ENCODE measurements at regions not wholly inside any gene's neighbourhood (a gene's known extent, or its start where the extent isn't known, plus 50 kb on each side); places are given as distances from the start of the nearest gene placed in this dataset.

DNA sequence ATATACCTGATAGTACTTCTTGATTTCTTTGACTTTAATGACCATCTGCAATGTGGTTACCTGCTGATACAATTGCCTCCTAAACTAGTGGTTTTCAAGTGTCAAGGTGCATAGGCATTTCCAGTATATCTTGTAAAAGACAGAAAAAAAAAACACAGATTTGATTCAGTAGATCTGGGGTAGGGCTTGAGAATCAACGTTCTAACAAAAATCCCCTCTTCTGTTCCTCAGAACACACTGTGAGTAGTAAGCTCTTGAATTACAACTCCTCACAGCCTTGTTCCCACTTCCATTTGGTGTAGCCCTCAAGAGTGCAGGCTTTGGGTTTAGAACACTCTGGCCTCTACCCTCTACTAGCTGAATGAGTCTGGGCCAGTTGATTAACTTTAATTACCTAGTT lies 78.0 kb upstream of the CTSC start:
- TF ChIP-seq JUND (IDR thresholded peaks at IDR 0.05) (no peak), POLR2AphosphoS5 (IDR thresholded peaks at IDR 0.05; ENCODE audit: low read depth, low read length) (no peak)

Data from HCT116 (cell line).